Mammary epithelial cell (primary cell): ENCODE measurements at regions not wholly inside any gene's neighbourhood (a gene's known extent, or its start where the extent isn't known, plus 50 kb on each side); places are given as distances from the start of the nearest gene placed in this dataset.

Experiments
- EZH2 ChIP-seq: IDR thresholded peaks from 2 replicates; pipeline ENCODE4 v1.6.1; 2012; ENCODE audit warnings: low read length, inconsistent platforms, borderline replicate concordance
- TF ChIP-seq, protein P1 (sequence below), 2 donors: IDR thresholded peaks in 1 of 2; conservative IDR thresholded peaks in 1 of 2; 2 replicates each; pipeline ENCODE4 v1.5.1; 2011 to 2012; ENCODE audit warnings: inconsistent platforms in 2 of 2, low read length in 2 of 2, mild to moderate bottlenecking in 2 of 2, control low read depth in 1 of 2, low read depth in 1 of 2; ENCODE audit not compliant: insufficient read depth in 1 of 2; ENCODE audit errors: extremely low read depth in 1 of 2

DNA sequence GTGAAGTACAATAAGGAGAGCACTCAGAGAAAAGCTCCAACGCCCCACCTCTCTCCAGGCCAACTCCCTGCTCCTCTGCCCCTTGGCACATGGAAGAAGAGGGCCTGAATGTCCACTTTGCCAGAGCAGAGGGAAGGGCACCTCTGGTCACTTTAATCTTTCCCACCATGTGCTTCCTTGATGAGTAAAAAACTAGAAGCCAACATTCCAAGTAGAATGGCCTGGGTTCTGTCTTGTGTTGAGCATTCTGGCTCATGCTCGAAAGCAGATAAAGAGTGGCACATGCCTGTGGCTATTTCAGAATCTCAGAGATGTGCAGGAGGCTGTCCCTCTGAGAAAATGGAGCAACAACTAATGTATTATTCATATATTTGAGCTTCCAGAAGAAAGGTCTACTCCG lies 177.4 kb upstream of the PLN start:
- TF ChIP-seq, protein P1, sequence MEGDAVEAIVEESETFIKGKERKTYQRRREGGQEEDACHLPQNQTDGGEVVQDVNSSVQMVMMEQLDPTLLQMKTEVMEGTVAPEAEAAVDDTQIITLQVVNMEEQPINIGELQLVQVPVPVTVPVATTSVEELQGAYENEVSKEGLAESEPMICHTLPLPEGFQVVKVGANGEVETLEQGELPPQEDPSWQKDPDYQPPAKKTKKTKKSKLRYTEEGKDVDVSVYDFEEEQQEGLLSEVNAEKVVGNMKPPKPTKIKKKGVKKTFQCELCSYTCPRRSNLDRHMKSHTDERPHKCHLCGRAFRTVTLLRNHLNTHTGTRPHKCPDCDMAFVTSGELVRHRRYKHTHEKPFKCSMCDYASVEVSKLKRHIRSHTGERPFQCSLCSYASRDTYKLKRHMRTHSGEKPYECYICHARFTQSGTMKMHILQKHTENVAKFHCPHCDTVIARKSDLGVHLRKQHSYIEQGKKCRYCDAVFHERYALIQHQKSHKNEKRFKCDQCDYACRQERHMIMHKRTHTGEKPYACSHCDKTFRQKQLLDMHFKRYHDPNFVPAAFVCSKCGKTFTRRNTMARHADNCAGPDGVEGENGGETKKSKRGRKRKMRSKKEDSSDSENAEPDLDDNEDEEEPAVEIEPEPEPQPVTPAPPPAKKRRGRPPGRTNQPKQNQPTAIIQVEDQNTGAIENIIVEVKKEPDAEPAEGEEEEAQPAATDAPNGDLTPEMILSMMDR (conservative IDR thresholded peaks at IDR 0.05 in 1 of 2, IDR thresholded peaks at IDR 0.05 in 1 of 2; ENCODE audit: extremely low read depth in 1 of 2, insufficient read depth in 1 of 2, low read depth in 1 of 2, low read length in 2 of 2), result no peak
- TF ChIP-seq EZH2, result no peak
